Ishikawa (cell line): ENCODE measurements at regions not wholly inside any gene's neighbourhood (a gene's known extent, or its start where the extent isn't known, plus 50 kb on each side); places are given as distances from the start of the nearest gene placed in this dataset.

Experiments used
- CEBPB ChIP-seq: IDR thresholded peaks from 2 replicates; pipeline ENCODE4 v1.6.1; 2012
- CREB1 ChIP-seq: IDR thresholded peaks from 2 replicates; pipeline ENCODE4 v1.6.1; 2012; ENCODE audit warnings: low read depth
- EGR1 ChIP-seq: IDR thresholded peaks from 2 replicates; pipeline ENCODE4 v1.6.1; 2012
- EP300 ChIP-seq: IDR thresholded peaks from 2 replicates; pipeline ENCODE4 v1.6.1; 2012; ENCODE audit warnings: borderline replicate concordance
- FOXM1 ChIP-seq: IDR thresholded peaks from 2 replicates; pipeline ENCODE4 v1.6.1; 2012; ENCODE audit warnings: low read depth, borderline replicate concordance
- MAX ChIP-seq: IDR thresholded peaks from 2 replicates; pipeline ENCODE4 v1.6.1; 2012
- NFIC ChIP-seq: IDR thresholded peaks from 2 replicates; pipeline ENCODE4 v1.6.1; 2012
- RAD21 ChIP-seq: IDR thresholded peaks from 2 replicates; pipeline ENCODE4 v1.6.1; 2012; ENCODE audit warnings: low read depth
- REST ChIP-seq: IDR thresholded peaks from 2 replicates; pipeline ENCODE4 v1.6.1; 2012; ENCODE audit warnings: low read depth, mild to moderate bottlenecking
- TAF1 ChIP-seq: IDR thresholded peaks from 2 replicates; pipeline ENCODE4 v1.6.1; 2012; ENCODE audit warnings: low read depth, mild to moderate bottlenecking
- TCF12 ChIP-seq: IDR thresholded peaks from 2 replicates; pipeline ENCODE4 v1.6.1; 2012; ENCODE audit warnings: low read depth
- TEAD4 ChIP-seq: IDR thresholded peaks from 2 replicates; pipeline ENCODE4 v1.6.1; 2012
- USF1 ChIP-seq: IDR thresholded peaks from 2 replicates; pipeline ENCODE4 v1.6.1; 2012
- YY1 ChIP-seq: IDR thresholded peaks from 2 replicates; pipeline ENCODE4 v1.6.1; 2012; ENCODE audit warnings: low read depth
- ZBTB7A ChIP-seq: IDR thresholded peaks from 2 replicates; pipeline ENCODE4 v1.6.1; 2012; ENCODE audit warnings: low read depth

GRCh38 chr18:22347606-22348511 lies 69.9 kb downstream of the CTAGE1 start:
- TF ChIP-seq ZBTB7A (0 out of 2 replicates have a peak, but pooled peaks have one; percentile 24), YY1 (no peak)

- no peak for TF ChIP-seq TCF12
- TF ChIP-seq MAX: no peak
- no peak for TF ChIP-seq REST
- no peak for TF ChIP-seq RAD21
- no peak for TF ChIP-seq TEAD4
- no peak for TF ChIP-seq ZBTB7A
- no peak for TF ChIP-seq EP300
- no peak for TF ChIP-seq YY1
- no peak for TF ChIP-seq TAF1
Measured at GRCh38 chr18:22346953-22347605, 70.6 kb downstream of the CTAGE1 start.

GRCh38 chr18:22346401-22346952 lies 71.2 kb downstream of the CTAGE1 start:
- TF ChIP-seq TAF1: no peak
- TF ChIP-seq ZBTB7A: no peak
- TF ChIP-seq TEAD4: no peak
- TF ChIP-seq TCF12: no peak
- TF ChIP-seq NFIC: no peak
- no peak for TF ChIP-seq RAD21
- TF ChIP-seq EP300: no peak
- no peak for TF ChIP-seq USF1
- TF ChIP-seq CREB1: no peak
- no peak for TF ChIP-seq MAX
- no peak for TF ChIP-seq FOXM1
- no peak for TF ChIP-seq YY1
- no peak for TF ChIP-seq REST
- no peak for TF ChIP-seq EGR1
- TF ChIP-seq CEBPB: no peak

GRCh38 chr18:22345718-22346117 lies 72.0 kb downstream of the CTAGE1 start:
- TF ChIP-seq CEBPB: no peak
- TF ChIP-seq NFIC: no peak
- no peak for TF ChIP-seq REST
- no peak for TF ChIP-seq CREB1
- TF ChIP-seq TAF1: no peak
- no peak for TF ChIP-seq MAX
- TF ChIP-seq RAD21: no peak
- no peak for TF ChIP-seq ZBTB7A
- TF ChIP-seq TEAD4: no peak
- no peak for TF ChIP-seq USF1
- no peak for TF ChIP-seq TCF12
- no peak for TF ChIP-seq FOXM1
- TF ChIP-seq EGR1: no peak
- no peak for TF ChIP-seq YY1
- TF ChIP-seq EP300: no peak
